ENCODE measurements at regions not wholly inside any gene's neighbourhood (a gene's known extent, or its start where the extent isn't known, plus 50 kb on each side); places are given as distances from the start of the nearest gene placed in this dataset.
"Not testable (repeated sequence)": the region's sequence is repeated elsewhere in the genome, so short reads cannot be mapped to it uniquely, and the experiment has no call there.

GRCh38 chr13:111492341-111492950, 172.0 kb downstream of the TEX29 start:
- Histone ChIP-seq H3K4me3 (ENCODE audit: low read depth, low read length) (no peak overlapping the region), H3K36me3 (ENCODE audit: control insufficient read depth, insufficient read depth, low read length) (no peaks in the 10 kb centered on the region), H3K27me3 (ENCODE audit: control insufficient read depth, insufficient read depth, low read length) (no peaks in the 10 kb centered on the region)
- DNase-seq (ENCODE audit: low read depth) (no peak), FAIRE-seq (no peak)
- TF ChIP-seq CTCF (IDR thresholded peaks at IDR 0.05; ENCODE audit: insufficient read depth, low read length, severe bottlenecking), result no peak

- TF ChIP-seq CTCF (IDR thresholded peaks at IDR 0.05; ENCODE audit: insufficient read depth, low read length, severe bottlenecking), result no peak
- FAIRE-seq, result no peak
- no peaks in the 10 kb centered on the region for H3K27me3 ChIP-seq (ENCODE audit: control insufficient read depth, insufficient read depth, low read length)
These were observed 172.5 kb downstream of the TEX29 start for GRCh38 chr13:111492958-111493357.

GRCh38 chr13:111493468-111493867, 173.0 kb downstream of the TEX29 start:
- TF ChIP-seq CTCF (IDR thresholded peaks at IDR 0.05; ENCODE audit: insufficient read depth, low read length, severe bottlenecking), result no peak
- H3K27me3 ChIP-seq (ENCODE audit: control insufficient read depth, insufficient read depth, low read length), result no peaks in the 10 kb centered on the region
- no peaks in the 10 kb centered on the region for H3K36me3 ChIP-seq (ENCODE audit: control insufficient read depth, insufficient read depth, low read length)
- no peak overlapping the region for H3K4me3 ChIP-seq (ENCODE audit: low read depth, low read length)
- DNase-seq (ENCODE audit: low read depth) (no peak), FAIRE-seq (no peak)

More at GRCh38 chr13:111492958-111493357, 172.5 kb downstream of the TEX29 start:
- no peak for DNase-seq (ENCODE audit: low read depth)
- H3K4me3 ChIP-seq (ENCODE audit: low read depth, low read length), result no peak overlapping the region
- no peaks in the 10 kb centered on the region for H3K36me3 ChIP-seq (ENCODE audit: control insufficient read depth, insufficient read depth, low read length)

- no peak overlapping the region for H3K4me3 ChIP-seq (ENCODE audit: low read depth, low read length)
- FAIRE-seq, result no peak
- no peaks in the 10 kb centered on the region for H3K27me3 ChIP-seq (ENCODE audit: control insufficient read depth, insufficient read depth, low read length)
- no peaks in the 10 kb centered on the region for H3K36me3 ChIP-seq (ENCODE audit: control insufficient read depth, insufficient read depth, low read length)
- TF ChIP-seq CTCF (IDR thresholded peaks at IDR 0.05; ENCODE audit: insufficient read depth, low read length, severe bottlenecking), result no peak
- DNase-seq (ENCODE audit: low read depth), result no peak
These were observed 174.2 kb downstream of the TEX29 start for GRCh38 chr13:111494641-111495040.

- not testable (repeated sequence) for FAIRE-seq; DNase-seq (ENCODE audit: low read depth); H3K4me3 ChIP-seq (ENCODE audit: low read depth, low read length); H3K36me3 ChIP-seq (ENCODE audit: control insufficient read depth, insufficient read depth, low read length); H3K27me3 ChIP-seq (ENCODE audit: control insufficient read depth, insufficient read depth, low read length)
These were observed 181.4 kb downstream of the TEX29 start for GRCh38 chr13:111501596-111502535.

- no peak for FAIRE-seq
- Histone ChIP-seq H3K27me3 (ENCODE audit: control insufficient read depth, insufficient read depth, low read length) (no peaks in the 10 kb centered on the region), H3K4me3 (ENCODE audit: low read depth, low read length) (no peak overlapping the region), H3K36me3 (ENCODE audit: control insufficient read depth, insufficient read depth, low read length) (no peaks in the 10 kb centered on the region)
- DNase-seq (ENCODE audit: low read depth), result no peak
- TF ChIP-seq CTCF (IDR thresholded peaks at IDR 0.05; ENCODE audit: insufficient read depth, low read length, severe bottlenecking), result no peak
These were observed 182.5 kb downstream of the TEX29 start for GRCh38 chr13:111502957-111503356.

Measured in bronchial epithelial cell (primary cell).